Neutrophil (primary cell): ENCODE measurements at regions not wholly inside any gene's neighbourhood (a gene's known extent, or its start where the extent isn't known, plus 50 kb on each side); places are given as distances from the start of the nearest gene placed in this dataset.
A peak's percentile ranks its signal among the peaks of the same experiment; 100 is the strongest.

Source experiments
- H3K27ac ChIP-seq: fragments of 200-600 bp; sonication (generic); 2 replicates; pipeline ENCODE4 v1.5.1; 2016; ENCODE audit warnings: mild to moderate bottlenecking, moderate library complexity
- H3K27me3 ChIP-seq: fragments of 200-600 bp; sonication (generic); 2 replicates; pipeline ENCODE4 v1.6.0; 2016; ENCODE audit warnings: mild to moderate bottlenecking
- H3K36me3 ChIP-seq: fragments of 200-600 bp; sonication (generic); 2 replicates; pipeline ENCODE4 v1.5.1; 2017
- H3K4me1 ChIP-seq, 2 experiments: fragments of 200-600 bp in 1 of 2; sonication (generic) in 1 of 2; 1 replicate in 1 of 2; 2 replicates in 1 of 2; pipeline versions ENCODE4 v1.5.1 to v1.6.1; 2013 to 2016; ENCODE audit warnings: low read depth in 1 of 2, low read length in 1 of 2, mild to moderate bottlenecking in 1 of 2, moderate library complexity in 1 of 2; ENCODE audit not compliant: control insufficient read depth in 1 of 2, insufficient read depth in 1 of 2
- H3K4me3 ChIP-seq, 2 experiments: fragments of 200-600 bp in 1 of 2; sonication (generic) in 1 of 2; 1 replicate in 1 of 2; 2 replicates in 1 of 2; pipeline ENCODE4 v1.5.1; 2013 to 2016; ENCODE audit warnings: low read depth in 1 of 2, low read length in 1 of 2, mild to moderate bottlenecking in 1 of 2, moderate library complexity in 1 of 2
- H3K9me3 ChIP-seq: fragments of 200-600 bp; sonication (generic); 2 replicates; pipeline ENCODE4 v1.5.1; 2016
- CTCF ChIP-seq: fragments of 200-600 bp; sonication (generic); IDR thresholded peaks from 2 replicates; pipeline ENCODE4 v1.5.1; 2016; ENCODE audit warnings: antibody characterized with exemption

GRCh38 chr2:236877972-236878371 is 207.7 kb upstream of the COPS8 start:
- Histone ChIP-seq H3K9me3 (no peaks in the 10 kb centered on the region), H3K27me3 (peaks cover 13% of the 10 kb centered on the region), H3K4me1 (peaks cover 9% of the 10 kb centered on the region in 2 experiments), H3K36me3 (no peaks in the 10 kb centered on the region), H3K4me3 (no peak overlapping the region), H3K27ac (no peak overlapping the region)
- no peak for TF ChIP-seq CTCF

- Histone ChIP-seq H3K9me3 (no peaks in the 10 kb centered on the region), H3K4me1 (peaks cover 5 to 9% of the 10 kb centered on the region in 2 experiments)
- no peak for TF ChIP-seq CTCF
Measured at GRCh38 chr2:236879416-236879963, 206.2 kb upstream of the COPS8 start.

GRCh38 chr2:236882074-236882473 is 203.6 kb upstream of the COPS8 start:
- Histone ChIP-seq H3K9me3 (no peaks in the 10 kb centered on the region), H3K27me3 (peaks cover 13% of the 10 kb centered on the region), H3K27ac (no peak overlapping the region), H3K4me1 (peaks cover 5 to 9% of the 10 kb centered on the region in 2 experiments), H3K36me3 (no peaks in the 10 kb centered on the region), H3K4me3 (no peak overlapping the region)
- no peak for TF ChIP-seq CTCF

More at GRCh38 chr2:236879416-236879963, 206.2 kb upstream of the COPS8 start:
- no peak overlapping the region for H3K4me3 ChIP-seq
- H3K36me3 ChIP-seq = no peaks in the 10 kb centered on the region
- peaks cover 13% of the 10 kb centered on the region for H3K27me3 ChIP-seq
- no peak overlapping the region for H3K27ac ChIP-seq

GRCh38 chr2:236882930-236883329 is 202.8 kb upstream of the COPS8 start:
- H3K27me3 ChIP-seq = peaks cover 13% of the 10 kb centered on the region
- H3K4me1 ChIP-seq = peaks cover 5 to 9% of the 10 kb centered on the region in 2 experiments
- no peak overlapping the region for H3K27ac ChIP-seq
- H3K36me3 ChIP-seq = no peaks in the 10 kb centered on the region
- H3K9me3 ChIP-seq = no peaks in the 10 kb centered on the region
- TF ChIP-seq CTCF = no peak
- H3K4me3 ChIP-seq = no peak overlapping the region

GRCh38 chr2:236883819-236884218 is 201.9 kb upstream of the COPS8 start:
- Histone ChIP-seq H3K9me3 (no peaks in the 10 kb centered on the region), H3K27ac (peak overlapping the region; percentile 48), H3K4me3 (no peak overlapping the region), H3K4me1 (peaks cover 5 to 9% of the 10 kb centered on the region in 2 experiments), H3K36me3 (no peaks in the 10 kb centered on the region), H3K27me3 (peaks cover 11% of the 10 kb centered on the region)
- TF ChIP-seq CTCF = no peak
